NCI-H2029 (cell line): ENCODE measurements at regions not wholly inside any gene's neighbourhood (a gene's known extent, or its start where the extent isn't known, plus 50 kb on each side); places are given as distances from the start of the nearest gene placed in this dataset.
"Not testable (repeated sequence)": the region's sequence is repeated elsewhere in the genome, so short reads cannot be mapped to it uniquely, and the experiment has no call there.

ENCODE experiments used
- DNase-seq: peaks from one replicate; lab custom pipeline; 2025; lab: John Stamatoyannopoulos, UW

- no peak for DNase-seq
Measured at GRCh38 chr6:6748001-6748400, 159.5 kb downstream of the LY86 start.

GRCh38 chr6:6749702-6750491 is 161.4 kb downstream of the LY86 start:
- DNase-seq: no peak

GRCh38 chr6:6750594-6751265 is 162.2 kb downstream of the LY86 start:
- DNase-seq: no peak

- no peak for DNase-seq
Measured at GRCh38 chr6:6751266-6751596, 162.7 kb downstream of the LY86 start.

GRCh38 chr6:6751619-6752023 is 163.1 kb downstream of the LY86 start:
- DNase-seq: no peak

- no peak for DNase-seq
Measured at GRCh38 chr6:6752129-6752528, 163.6 kb downstream of the LY86 start.

- DNase-seq: no peak
Measured at GRCh38 chr6:6753301-6753700, 164.8 kb downstream of the LY86 start.

- no peak for DNase-seq
Measured at GRCh38 chr6:6756526-6756925, 168.0 kb downstream of the LY86 start.

- DNase-seq: no peak
Measured at GRCh38 chr6:6758546-6758914, 170.0 kb downstream of the LY86 start.

- DNase-seq: peak; percentile 86
Measured at GRCh38 chr6:6758915-6759654, 170.6 kb downstream of the LY86 start.

GRCh38 chr6:6760002-6760401 is 171.5 kb downstream of the LY86 start:
- DNase-seq: no peak

- DNase-seq: not testable (repeated sequence)
Measured at GRCh38 chr6:6762566-6762965, 174.0 kb downstream of the LY86 start.

GRCh38 chr6:6764764-6765434 is 176.4 kb downstream of the LY86 start:
- no peak for DNase-seq

- no peak for DNase-seq
Measured at GRCh38 chr6:6766230-6766905, 177.8 kb downstream of the LY86 start.

GRCh38 chr6:6769466-6769865 is 180.9 kb downstream of the LY86 start:
- no peak for DNase-seq

- no peak for DNase-seq
Measured at GRCh38 chr6:6771224-6771945, 182.9 kb downstream of the LY86 start.

- no peak for DNase-seq
Measured at GRCh38 chr6:6771964-6772363, 183.4 kb downstream of the LY86 start.

GRCh38 chr6:6772751-6773150 is 184.2 kb downstream of the LY86 start:
- DNase-seq: peak; percentile 49

- DNase-seq: peak; percentile 71
Measured at GRCh38 chr6:6775074-6775473, 186.6 kb downstream of the LY86 start.

GRCh38 chr6:6780231-6780630 is 191.7 kb downstream of the LY86 start:
- DNase-seq: no peak

- DNase-seq: no peak
Measured at GRCh38 chr6:6781172-6781872, 192.8 kb downstream of the LY86 start.
